ENCODE measurements at regions not wholly inside any gene's neighbourhood (a gene's known extent, or its start where the extent isn't known, plus 50 kb on each side); places are given as distances from the start of the nearest gene placed in this dataset.

DNA sequence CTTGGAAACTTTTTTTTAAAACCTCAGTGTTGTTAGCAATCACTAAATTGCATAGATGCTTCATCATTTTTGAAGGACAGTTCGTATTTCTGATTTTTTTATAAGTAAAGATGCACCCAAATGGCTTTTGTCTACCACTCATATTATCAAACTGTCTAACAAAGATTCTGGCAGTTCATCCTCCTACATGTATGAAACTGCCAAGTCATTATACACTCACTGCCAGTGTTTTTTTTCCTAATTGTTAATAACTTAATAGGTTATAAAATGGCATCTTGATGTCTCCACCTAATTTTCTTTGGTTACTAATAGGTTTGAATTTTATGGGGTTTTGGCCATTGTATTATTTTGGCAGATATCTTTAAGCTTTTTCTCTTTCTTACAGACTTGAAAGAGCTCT is 77.0 kb downstream of the HTR5A start:
- H3K36me3 ChIP-seq (ENCODE audit: control insufficient read depth, insufficient read depth, low read length), result no peaks in the 10 kb centered on the region
- no peak for DNase-seq (ENCODE audit: extremely low read depth, insufficient read length)
- no peak overlapping the region for H3K4me3 ChIP-seq (replicated peaks; ENCODE audit: low read depth, low read length)
- no peaks in the 10 kb centered on the region; the same call in 1 of the 2 replicates for H3K27me3 ChIP-seq (replicated peaks; ENCODE audit: control insufficient read depth, insufficient read depth, low read length)
- TF ChIP-seq, protein P1, sequence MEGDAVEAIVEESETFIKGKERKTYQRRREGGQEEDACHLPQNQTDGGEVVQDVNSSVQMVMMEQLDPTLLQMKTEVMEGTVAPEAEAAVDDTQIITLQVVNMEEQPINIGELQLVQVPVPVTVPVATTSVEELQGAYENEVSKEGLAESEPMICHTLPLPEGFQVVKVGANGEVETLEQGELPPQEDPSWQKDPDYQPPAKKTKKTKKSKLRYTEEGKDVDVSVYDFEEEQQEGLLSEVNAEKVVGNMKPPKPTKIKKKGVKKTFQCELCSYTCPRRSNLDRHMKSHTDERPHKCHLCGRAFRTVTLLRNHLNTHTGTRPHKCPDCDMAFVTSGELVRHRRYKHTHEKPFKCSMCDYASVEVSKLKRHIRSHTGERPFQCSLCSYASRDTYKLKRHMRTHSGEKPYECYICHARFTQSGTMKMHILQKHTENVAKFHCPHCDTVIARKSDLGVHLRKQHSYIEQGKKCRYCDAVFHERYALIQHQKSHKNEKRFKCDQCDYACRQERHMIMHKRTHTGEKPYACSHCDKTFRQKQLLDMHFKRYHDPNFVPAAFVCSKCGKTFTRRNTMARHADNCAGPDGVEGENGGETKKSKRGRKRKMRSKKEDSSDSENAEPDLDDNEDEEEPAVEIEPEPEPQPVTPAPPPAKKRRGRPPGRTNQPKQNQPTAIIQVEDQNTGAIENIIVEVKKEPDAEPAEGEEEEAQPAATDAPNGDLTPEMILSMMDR (IDR thresholded peaks at IDR 0.05; ENCODE audit: insufficient read depth, low read length, poor library complexity, severe bottlenecking), result no peak

DNA sequence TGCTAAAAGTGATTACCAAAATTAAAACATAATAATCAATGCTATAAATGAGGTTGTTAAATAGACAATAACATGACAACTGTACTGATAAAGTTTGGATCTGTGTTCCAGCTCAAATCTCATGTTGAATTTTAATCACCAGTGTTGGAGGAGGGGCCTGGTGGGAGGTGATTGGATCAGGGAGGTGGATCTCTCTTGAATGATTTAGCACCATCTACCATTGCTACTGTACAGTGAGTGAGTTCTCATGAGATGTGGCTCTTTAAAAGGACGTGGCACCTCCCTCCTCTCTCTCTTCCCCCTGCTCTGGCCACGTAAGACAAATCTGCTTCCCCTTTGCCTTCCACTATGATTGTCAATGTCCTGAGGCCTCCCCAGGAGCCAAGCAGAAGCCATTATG is 77.5 kb downstream of the HTR5A start:
- H3K4me3 ChIP-seq (replicated peaks; ENCODE audit: low read depth, low read length), result no peak overlapping the region
- DNase-seq (ENCODE audit: extremely low read depth, insufficient read length), result no peak
- no peaks in the 10 kb centered on the region for H3K36me3 ChIP-seq (ENCODE audit: control insufficient read depth, insufficient read depth, low read length)
- TF ChIP-seq, protein P1 (IDR thresholded peaks at IDR 0.05; ENCODE audit: insufficient read depth, low read length, poor library complexity, severe bottlenecking), result no peak
- H3K27me3 ChIP-seq (replicated peaks; ENCODE audit: control insufficient read depth, insufficient read depth, low read length), result no peaks in the 10 kb centered on the region; the same call in 1 of the 2 replicates

DNA sequence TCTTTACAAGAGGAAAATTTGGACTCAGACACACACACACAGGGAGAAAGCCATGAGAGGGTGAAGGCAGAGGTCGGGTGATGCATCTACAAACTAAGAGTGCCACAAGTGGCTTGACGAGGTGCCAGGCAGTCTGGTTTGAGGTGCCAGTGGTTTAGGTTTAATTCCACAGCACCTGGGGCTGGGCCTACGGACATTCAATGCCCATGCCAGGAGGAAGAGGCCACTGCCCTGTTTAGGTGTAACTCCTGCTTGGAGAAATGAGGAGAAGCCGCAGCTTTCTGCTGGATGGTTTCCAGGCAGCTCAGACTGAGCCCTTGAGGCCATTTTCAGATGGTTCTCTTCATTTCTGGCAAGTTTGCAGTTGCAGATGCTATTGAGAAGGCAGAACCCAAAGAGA is 83.6 kb downstream of the HTR5A start:
- Histone ChIP-seq H3K27me3 (replicated peaks; ENCODE audit: control insufficient read depth, insufficient read depth, low read length) (peaks cover 3% of the 10 kb centered on the region), H3K4me3 (replicated peaks; ENCODE audit: low read depth, low read length) (no peak overlapping the region), H3K36me3 (ENCODE audit: control insufficient read depth, insufficient read depth, low read length) (no peaks in the 10 kb centered on the region)
- no peak for DNase-seq (ENCODE audit: extremely low read depth, insufficient read length)
- TF ChIP-seq, protein P1 (IDR thresholded peaks at IDR 0.05; ENCODE audit: insufficient read depth, low read length, poor library complexity, severe bottlenecking), result no peak

DNA sequence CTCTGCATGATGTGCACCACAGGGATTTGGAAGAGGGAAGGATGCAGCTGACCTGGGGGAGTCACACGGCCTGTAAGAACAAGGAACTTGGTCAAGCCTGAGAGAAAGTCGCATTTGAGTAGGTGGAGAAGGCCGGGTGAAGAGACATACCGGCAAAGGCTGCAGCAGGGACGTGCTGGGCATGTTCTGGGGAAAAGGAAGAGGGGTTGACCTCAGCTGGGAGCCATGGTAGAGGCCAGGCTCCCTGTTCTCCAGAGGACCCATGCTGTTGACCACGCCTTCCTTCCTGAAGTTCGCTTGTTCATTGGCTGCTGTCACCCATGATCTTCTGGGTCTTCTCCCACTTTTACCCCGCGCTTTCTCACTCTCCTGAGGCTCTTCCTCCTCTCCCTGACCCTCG is 84.5 kb downstream of the HTR5A start:
- peaks cover 3% of the 10 kb centered on the region for H3K27me3 ChIP-seq (replicated peaks; ENCODE audit: control insufficient read depth, insufficient read depth, low read length)

DNA sequence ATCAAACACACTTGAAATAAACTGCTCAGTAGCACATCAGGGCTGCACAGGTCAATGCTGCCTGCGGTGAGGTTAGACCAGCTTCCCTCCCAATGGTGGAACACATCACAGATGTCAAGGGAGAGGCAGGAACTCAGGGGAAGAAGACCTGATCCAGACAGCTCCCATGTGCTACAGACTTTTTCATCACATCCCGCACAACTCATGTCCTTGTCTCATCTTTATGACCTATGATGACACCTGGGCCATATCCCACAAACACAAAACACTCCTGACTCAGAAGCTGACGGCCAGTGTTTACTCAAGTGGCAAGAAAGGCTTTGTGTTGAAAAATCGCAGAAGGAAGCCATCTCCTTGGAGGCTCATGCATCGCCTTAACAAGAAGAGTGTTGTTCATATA is 91.6 kb downstream of the HTR5A start:
- TF ChIP-seq, protein P1 (IDR thresholded peaks at IDR 0.05; ENCODE audit: insufficient read depth, low read length, poor library complexity, severe bottlenecking), result no peak
- no peaks in the 10 kb centered on the region for H3K36me3 ChIP-seq (ENCODE audit: control insufficient read depth, insufficient read depth, low read length)
- no peak overlapping the region for H3K4me3 ChIP-seq (replicated peaks; ENCODE audit: low read depth, low read length)
- no peaks in the 10 kb centered on the region; the same call in 1 of the 2 replicates for H3K27me3 ChIP-seq (replicated peaks; ENCODE audit: control insufficient read depth, insufficient read depth, low read length)
- DNase-seq (ENCODE audit: extremely low read depth, insufficient read length), result no peak

More for the DNA sequence above, 84.5 kb downstream of the HTR5A start:
- DNase-seq (ENCODE audit: extremely low read depth, insufficient read length), result no peak
- TF ChIP-seq, protein P1 (IDR thresholded peaks at IDR 0.05; ENCODE audit: insufficient read depth, low read length, poor library complexity, severe bottlenecking), result no peak
- Histone ChIP-seq H3K36me3 (ENCODE audit: control insufficient read depth, insufficient read depth, low read length) (no peaks in the 10 kb centered on the region), H3K4me3 (replicated peaks; ENCODE audit: low read depth, low read length) (no peak overlapping the region)

DNA sequence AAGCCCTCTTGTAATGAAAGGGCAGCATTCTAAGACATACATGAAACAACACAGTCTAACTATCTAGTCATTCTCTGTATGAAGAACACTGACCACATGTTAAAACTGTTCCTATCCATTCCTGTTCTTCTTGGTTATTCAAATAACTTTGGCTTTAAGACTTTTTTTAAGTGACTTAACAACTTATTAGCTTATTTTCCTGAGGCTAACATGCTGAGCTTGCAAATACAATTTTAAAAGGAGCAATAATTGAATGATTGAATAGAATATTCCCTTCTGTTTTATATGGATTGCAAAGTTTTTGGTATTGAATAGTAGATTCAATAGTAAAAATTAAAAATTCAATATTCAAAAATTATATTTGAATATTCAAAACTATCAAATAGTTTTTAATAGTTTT is 92.3 kb downstream of the HTR5A start:
- H3K4me3 ChIP-seq (replicated peaks; ENCODE audit: low read depth, low read length), result no peak overlapping the region
- TF ChIP-seq, protein P1 (IDR thresholded peaks at IDR 0.05; ENCODE audit: insufficient read depth, low read length, poor library complexity, severe bottlenecking), result no peak
- H3K27me3 ChIP-seq (replicated peaks; ENCODE audit: control insufficient read depth, insufficient read depth, low read length), result no peaks in the 10 kb centered on the region; the same call in 1 of the 2 replicates
- DNase-seq (ENCODE audit: extremely low read depth, insufficient read length), result no peak
- no peaks in the 10 kb centered on the region for H3K36me3 ChIP-seq (ENCODE audit: control insufficient read depth, insufficient read depth, low read length)

Data from GM06990 (cell line).